Astrocyte of the cerebellum (primary cell): ENCODE measurements at regions not wholly inside any gene's neighbourhood (a gene's known extent, or its start where the extent isn't known, plus 50 kb on each side); places are given as distances from the start of the nearest gene placed in this dataset.

ENCODE experiments used
- DNase-seq: peaks from one replicate; pipeline ENCODE4 v3.0.0-alpha.2; 2011; ENCODE audit warnings: low read depth
- H3K4me3 ChIP-seq: 2 replicates; pipeline ENCODE4 v1.5.1; 2011; ENCODE audit warnings: mild to moderate bottlenecking, low read depth, low read length, moderate library complexity
- CTCF ChIP-seq: IDR thresholded peaks from 2 replicates; pipeline ENCODE4 v1.5.1; 2012; ENCODE audit warnings: low read length, low read depth, moderate library complexity, mild to moderate bottlenecking; ENCODE audit errors: missing control alignments
- in situ Hi-C: cut with HindIII; loops from 2 replicates; pipeline ENCODE4 v1.10.0; 2017; ENCODE audit warnings: low sequenced_read_pairs

- no peak for DNase-seq
- no peak for TF ChIP-seq CTCF
- no peak overlapping the region for H3K4me3 ChIP-seq
- in situ Hi-C loops: no loop called here
Measured at GRCh38 chr10:61320257-61320587, 133.0 kb downstream of the TMEM26 start.

- no peak for DNase-seq
- no peak overlapping the region for H3K4me3 ChIP-seq
- in situ Hi-C loops: no loop called here
- no peak for TF ChIP-seq CTCF
Measured at GRCh38 chr10:61319386-61320256, 133.6 kb downstream of the TMEM26 start.

GRCh38 chr10:61318429-61318828 is 134.8 kb downstream of the TMEM26 start:
- H3K4me3 ChIP-seq: no peak overlapping the region
- in situ Hi-C loops: no loop called here
- no peak for TF ChIP-seq CTCF
- DNase-seq: no peak

GRCh38 chr10:61317706-61318105 is 135.5 kb downstream of the TMEM26 start:
- in situ Hi-C loops: no loop called here
- DNase-seq: no peak
- no peak for TF ChIP-seq CTCF
- H3K4me3 ChIP-seq: no peak overlapping the region

- in situ Hi-C loops: no loop called here
- no peak overlapping the region for H3K4me3 ChIP-seq
- no peak for DNase-seq
- no peak for TF ChIP-seq CTCF
Measured at GRCh38 chr10:61316676-61317265, 136.4 kb downstream of the TMEM26 start.

GRCh38 chr10:61314273-61314672 is 138.9 kb downstream of the TMEM26 start:
- no peak overlapping the region for H3K4me3 ChIP-seq
- no peak for DNase-seq
- in situ Hi-C loops: no loop called here
- no peak for TF ChIP-seq CTCF
